SK-N-SH (cell line): ENCODE measurements at regions not wholly inside any gene's neighbourhood (a gene's known extent, or its start where the extent isn't known, plus 50 kb on each side); places are given as distances from the start of the nearest gene placed in this dataset.

ENCODE experiments used
- CTCF ChIA-PET: fragments of 300-600, 350-600 bp; formaldehyde crosslinking; extraction: SDS; loops from one replicate; lab custom pipeline; 2021; lab: Yijun Ruan, JAX
- POLR2A ChIA-PET: fragments of 350-600 bp; sonication (Branson Sonifier 250); formaldehyde crosslinking; extraction: SDS; loops from one replicate; lab custom pipeline; 2020; ENCODE audit warnings: antibody characterized with exemption, inconsistent platforms; lab: Yijun Ruan, JAX
- DNase-seq: peaks from one replicate; pipeline ENCODE4 v3.0.0; 2012
- H2AFZ ChIP-seq: fragments of 200-600 bp; sonication (generic); 2 replicates; pipeline ENCODE4 v1.8.1; 2016; ENCODE audit warnings: antibody characterized with exemption, mild to moderate bottlenecking, low read depth
- H3F3A ChIP-seq: fragments of 200-600 bp; sonication (generic); replicated peaks from 2 replicates; pipeline ENCODE3; 2016; ENCODE audit warnings: antibody characterized with exemption, mild to moderate bottlenecking; ENCODE audit not compliant: insufficient read depth
- H3K27ac ChIP-seq, 2 experiments: fragments of 200-500 bp in 1 of 2; fragments of 200-600 bp in 1 of 2; sonication (Bioruptor generic) in 1 of 2; sonication (generic), shearing (Covaris generic) in 1 of 2; 2 replicates each; pipeline versions ENCODE4 v1.5.1 to v1.6.1; 2014 to 2016; ENCODE audit warnings: low read depth in 2 of 2, inconsistent platforms in 1 of 2, low read length in 1 of 2, mild to moderate bottlenecking in 1 of 2, mixed read lengths in 1 of 2
- H3K27me3 ChIP-seq: fragments of 200-600 bp; sonication (generic), shearing (Covaris generic); 2 replicates; pipeline ENCODE4 v1.6.1; 2016; ENCODE audit warnings: mixed run types; ENCODE audit not compliant: insufficient read depth
- H3K36me3 ChIP-seq, 2 experiments: fragments of 200-500 bp in 1 of 2; fragments of 200-600 bp in 1 of 2; sonication (Bioruptor generic) in 1 of 2; sonication (generic) in 1 of 2; replicated peaks in 1 of 2; 2 replicates each; pipeline versions ENCODE3 to v1.5.1; 2014 to 2016; ENCODE audit warnings: low read length in 1 of 2, mild to moderate bottlenecking in 1 of 2; ENCODE audit not compliant: insufficient read depth in 2 of 2, control insufficient read depth in 1 of 2
- H3K4me1 ChIP-seq, 2 experiments: fragments of 200-500 bp in 1 of 2; fragments of 200-600 bp in 1 of 2; sonication (Bioruptor generic) in 1 of 2; sonication (generic), shearing (Covaris generic) in 1 of 2; 2 replicates each; pipeline versions ENCODE4 v1.5.1 to v1.6.1; 2014 to 2016; ENCODE audit warnings: low read depth in 1 of 2, low read length in 1 of 2, mixed run types in 1 of 2; ENCODE audit not compliant: insufficient read depth in 2 of 2, control insufficient read depth in 1 of 2
- H3K4me2 ChIP-seq: fragments of 200-600 bp; sonication (generic), shearing (Covaris generic); 2 replicates; pipeline ENCODE4 v1.6.1; 2017; ENCODE audit warnings: mixed run types
- H3K4me3 ChIP-seq, 2 experiments: fragments of 200-500 bp in 1 of 2; fragments of 200-600 bp in 1 of 2; sonication (Bioruptor generic) in 1 of 2; sonication (generic), shearing (Covaris generic) in 1 of 2; 2 replicates each; pipeline versions ENCODE4 v1.5.1 to v1.8.1; 2014 to 2016; ENCODE audit warnings: low read depth in 2 of 2, inconsistent platforms in 1 of 2, low read length in 1 of 2, mild to moderate bottlenecking in 1 of 2, mixed read lengths in 1 of 2, moderate library complexity in 1 of 2
- H3K79me2 ChIP-seq: fragments of 200-600 bp; sonication (generic); 2 replicates; pipeline ENCODE4 v1.8.1; 2017; ENCODE audit warnings: mild to moderate bottlenecking; ENCODE audit not compliant: insufficient read depth
- H3K9ac ChIP-seq: fragments of 200-600 bp; sonication (generic); 2 replicates; pipeline ENCODE4 v1.6.1; 2017; ENCODE audit warnings: mixed run types
- H3K9me2 ChIP-seq: fragments of 200-600 bp; sonication (generic); 2 replicates; pipeline ENCODE4 v1.6.1; 2017; ENCODE audit warnings: mixed run types
- H3K9me3 ChIP-seq: fragments of 200-600 bp; sonication (generic); 2 replicates; pipeline ENCODE4 v1.6.1; 2017; ENCODE audit warnings: mixed run types, mild to moderate bottlenecking, moderate library complexity
- H4K20me1 ChIP-seq: fragments of 200-600 bp; sonication (generic); 2 replicates; pipeline ENCODE4 v1.6.1; 2017; ENCODE audit warnings: mild to moderate bottlenecking, mixed run types; ENCODE audit not compliant: insufficient read depth
- EP300 ChIP-seq, 2 experiments: IDR thresholded peaks; 2 replicates each; pipeline versions ENCODE4 v1.4.0 to v1.6.1; 2012; ENCODE audit warnings: borderline replicate concordance in 1 of 2, low read depth in 1 of 2, low read length in 1 of 2
- FOSL2 ChIP-seq: IDR thresholded peaks from 2 replicates; pipeline ENCODE4 v1.4.0; 2012; ENCODE audit warnings: low read depth, mild to moderate bottlenecking, moderate library complexity, borderline replicate concordance
- GATA2 ChIP-seq: sonication (generic); formaldehyde crosslinking; IDR thresholded peaks from 2 replicates; pipeline ENCODE4 v1.5.0; 2020; ENCODE audit warnings: mild to moderate bottlenecking, missing genetic modification reagents
- JUND ChIP-seq: IDR thresholded peaks from 2 replicates; pipeline ENCODE4 v1.4.0; 2012
- MXI1 ChIP-seq: IDR thresholded peaks from 2 replicates; pipeline ENCODE4 v1.6.1; 2012; ENCODE audit warnings: mild to moderate bottlenecking, low read depth, low read length, improper control_type of control experiment
- RXRA ChIP-seq: IDR thresholded peaks from 2 replicates; pipeline ENCODE4 v1.4.0; 2012; ENCODE audit warnings: low read depth, mild to moderate bottlenecking, borderline replicate concordance
- SIN3A ChIP-seq: IDR thresholded peaks from 2 replicates; pipeline ENCODE4 v1.6.1; 2012; ENCODE audit warnings: low read depth, mild to moderate bottlenecking, low read length, moderate library complexity, borderline replicate concordance
- TCF12 ChIP-seq: IDR thresholded peaks from 2 replicates; pipeline ENCODE4 v1.4.0; 2012
- TEAD4 ChIP-seq: IDR thresholded peaks from 2 replicates; pipeline ENCODE4 v1.4.0; 2012; ENCODE audit warnings: mild to moderate bottlenecking, borderline replicate concordance; ENCODE audit not compliant: insufficient read depth
- YY1 ChIP-seq: IDR thresholded peaks from 2 replicates; pipeline ENCODE4 v1.4.0; 2012; ENCODE audit warnings: low read depth, mild to moderate bottlenecking
- WGBS: methylation state at CpG from one replicate; pipeline ENCODE4 v1.1.6; 2017; ENCODE audit warnings: low lambda C conversion rate; 5-methylcytosine and 5-hydroxymethylcytosine counted together
- TF ChIP-seq, protein P1 (sequence below): IDR thresholded peaks from 2 replicates; pipeline ENCODE4 v1.4.0; 2012; ENCODE audit warnings: low read depth, borderline replicate concordance
- TF ChIP-seq, protein P2 (sequence below): fragments of 150-350 bp; IDR thresholded peaks from 2 replicates; pipeline ENCODE4 v1.6.1; 2017; ENCODE audit warnings: antibody characterized with exemption, low read length, low read depth, borderline replicate concordance
- TF ChIP-seq, protein P3 (sequence below): IDR thresholded peaks from 2 replicates; pipeline ENCODE4; 2012
- TF ChIP-seq, protein P4 (sequence below): IDR thresholded peaks from 2 replicates; pipeline ENCODE4 v1.4.0; 2012; ENCODE audit warnings: low read depth

DNA sequence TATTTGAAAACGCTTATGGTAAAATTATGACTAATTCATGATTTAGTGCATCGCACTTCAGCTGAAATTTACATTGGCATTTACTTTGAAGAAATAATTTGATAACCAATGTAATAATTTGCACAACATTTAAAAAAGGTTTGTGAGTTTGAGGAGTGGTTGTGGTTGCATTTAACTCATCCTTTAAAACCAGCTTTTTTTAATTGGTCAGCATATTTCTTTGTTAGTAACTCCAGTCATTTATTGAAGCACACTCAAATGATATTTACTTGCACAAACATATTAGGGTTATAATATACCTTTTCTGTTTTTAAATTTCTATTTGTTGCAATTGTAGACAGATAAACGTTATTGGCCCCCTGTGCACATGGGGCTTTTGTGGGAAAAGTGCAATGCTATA, 78.1 kb upstream of the AHI1 start:
- Histone ChIP-seq H3K4me2 (no peak overlapping the region), H3K4me1 (no peaks in the 10 kb centered on the region), H3K9me3 (no peaks in the 10 kb centered on the region), H3K27ac (no peak overlapping the region), H4K20me1 (no peaks in the 10 kb centered on the region), H3K9me2 (no peaks in the 10 kb centered on the region), H3F3A (no peaks in the 10 kb centered on the region), H3K4me3 (no peak overlapping the region), H3K36me3 (no peaks in the 10 kb centered on the region), H2AFZ (no peak overlapping the region), H3K9ac (no peak overlapping the region), H3K27me3 (no peaks in the 10 kb centered on the region), H3K79me2 (no peaks in the 10 kb centered on the region)
- whole genome bisulfite sequencing: 80% methylated on average over 3 of the region's 3 CpGs
- DNase-seq: no peak
- POLR2A ChIA-PET: no interaction called here
- CTCF ChIA-PET: no interaction called here
- TF ChIP-seq FOSL2 (no peak), RXRA (no peak), TCF12 (no peak), SIN3A (no peak), TEAD4 (no peak), GATA2 (CRISPR knock-in tag) (no peak), EP300 (IDR thresholded peaks at IDR 0.05; ENCODE audit: borderline replicate concordance in 1 of 2, low read depth in 1 of 2, low read length in 1 of 2) (no peak), JUND (no peak)
- TF ChIP-seq, protein P1, sequence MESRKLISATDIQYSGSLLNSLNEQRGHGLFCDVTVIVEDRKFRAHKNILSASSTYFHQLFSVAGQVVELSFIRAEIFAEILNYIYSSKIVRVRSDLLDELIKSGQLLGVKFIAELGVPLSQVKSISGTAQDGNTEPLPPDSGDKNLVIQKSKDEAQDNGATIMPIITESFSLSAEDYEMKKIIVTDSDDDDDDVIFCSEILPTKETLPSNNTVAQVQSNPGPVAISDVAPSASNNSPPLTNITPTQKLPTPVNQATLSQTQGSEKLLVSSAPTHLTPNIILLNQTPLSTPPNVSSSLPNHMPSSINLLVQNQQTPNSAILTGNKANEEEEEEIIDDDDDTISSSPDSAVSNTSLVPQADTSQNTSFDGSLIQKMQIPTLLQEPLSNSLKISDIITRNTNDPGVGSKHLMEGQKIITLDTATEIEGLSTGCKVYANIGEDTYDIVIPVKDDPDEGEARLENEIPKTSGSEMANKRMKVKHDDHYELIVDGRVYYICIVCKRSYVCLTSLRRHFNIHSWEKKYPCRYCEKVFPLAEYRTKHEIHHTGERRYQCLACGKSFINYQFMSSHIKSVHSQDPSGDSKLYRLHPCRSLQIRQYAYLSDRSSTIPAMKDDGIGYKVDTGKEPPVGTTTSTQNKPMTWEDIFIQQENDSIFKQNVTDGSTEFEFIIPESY: no peak

DNA sequence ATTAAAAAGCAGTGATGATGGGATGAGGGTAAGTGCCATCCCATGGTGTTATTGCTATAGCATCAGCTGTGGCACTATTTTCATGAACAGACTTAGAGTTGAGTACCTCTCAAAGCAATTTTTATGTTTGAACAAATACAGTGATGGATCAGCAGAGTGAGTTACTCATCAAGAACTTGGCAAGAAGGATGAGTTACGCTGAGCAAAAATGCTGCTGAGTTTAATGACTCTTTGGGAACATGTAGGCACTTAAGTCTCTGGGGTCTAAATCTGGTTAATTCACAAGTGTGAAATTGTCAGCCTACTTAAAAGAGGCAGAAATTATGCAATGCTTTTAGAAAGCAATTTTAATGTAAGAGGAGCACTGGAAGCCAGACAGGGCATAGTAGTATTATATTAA, 78.5 kb upstream of the AHI1 start:
- no peak overlapping the region for H3K27ac ChIP-seq
- H3K4me2 ChIP-seq: no peak overlapping the region
- no peak overlapping the region for H3K9ac ChIP-seq
- no peaks in the 10 kb centered on the region for H4K20me1 ChIP-seq
- no peaks in the 10 kb centered on the region for H3K27me3 ChIP-seq
- no peaks in the 10 kb centered on the region for H3F3A ChIP-seq
- TF ChIP-seq MXI1: no peak
- TF ChIP-seq TEAD4: no peak
- no peak for TF ChIP-seq SIN3A
- TF ChIP-seq, protein P2, sequence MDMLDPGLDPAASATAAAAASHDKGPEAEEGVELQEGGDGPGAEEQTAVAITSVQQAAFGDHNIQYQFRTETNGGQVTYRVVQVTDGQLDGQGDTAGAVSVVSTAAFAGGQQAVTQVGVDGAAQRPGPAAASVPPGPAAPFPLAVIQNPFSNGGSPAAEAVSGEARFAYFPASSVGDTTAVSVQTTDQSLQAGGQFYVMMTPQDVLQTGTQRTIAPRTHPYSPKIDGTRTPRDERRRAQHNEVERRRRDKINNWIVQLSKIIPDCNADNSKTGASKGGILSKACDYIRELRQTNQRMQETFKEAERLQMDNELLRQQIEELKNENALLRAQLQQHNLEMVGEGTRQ: no peak
- TF ChIP-seq, protein P3, sequence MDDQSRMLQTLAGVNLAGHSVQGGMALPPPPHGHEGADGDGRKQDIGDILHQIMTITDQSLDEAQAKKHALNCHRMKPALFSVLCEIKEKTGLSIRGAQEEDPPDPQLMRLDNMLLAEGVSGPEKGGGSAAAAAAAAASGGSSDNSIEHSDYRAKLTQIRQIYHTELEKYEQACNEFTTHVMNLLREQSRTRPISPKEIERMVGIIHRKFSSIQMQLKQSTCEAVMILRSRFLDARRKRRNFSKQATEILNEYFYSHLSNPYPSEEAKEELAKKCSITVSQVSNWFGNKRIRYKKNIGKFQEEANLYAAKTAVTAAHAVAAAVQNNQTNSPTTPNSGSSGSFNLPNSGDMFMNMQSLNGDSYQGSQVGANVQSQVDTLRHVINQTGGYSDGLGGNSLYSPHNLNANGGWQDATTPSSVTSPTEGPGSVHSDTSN: no peak
- TF ChIP-seq, protein P4, sequence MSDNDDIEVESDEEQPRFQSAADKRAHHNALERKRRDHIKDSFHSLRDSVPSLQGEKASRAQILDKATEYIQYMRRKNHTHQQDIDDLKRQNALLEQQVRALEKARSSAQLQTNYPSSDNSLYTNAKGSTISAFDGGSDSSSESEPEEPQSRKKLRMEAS: no peak
- TF ChIP-seq YY1: no peak
- no peak overlapping the region for H3K4me3 ChIP-seq
- no peak for DNase-seq
- no peaks in the 10 kb centered on the region for H3K79me2 ChIP-seq
- no peak overlapping the region for H2AFZ ChIP-seq
- POLR2A ChIA-PET: no interaction called here
- no peaks in the 10 kb centered on the region for H3K9me2 ChIP-seq
- CTCF ChIA-PET: no interaction called here
- H3K4me1 ChIP-seq: no peaks in the 10 kb centered on the region
- WGBS: 75% methylated on average over 1 of the region's 1 CpG
- no peaks in the 10 kb centered on the region for H3K9me3 ChIP-seq
- H3K36me3 ChIP-seq: no peaks in the 10 kb centered on the region
